ENCODE measurements at regions not wholly inside any gene's neighbourhood (a gene's known extent, or its start where the extent isn't known, plus 50 kb on each side); places are given as distances from the start of the nearest gene placed in this dataset.

- Histone ChIP-seq H3K27ac (ENCODE audit: extremely low read depth, low read depth, low read length) (no peak overlapping the region), H3K27me3 (ENCODE audit: control insufficient read depth in 2 of 2, insufficient read depth in 2 of 2, low read length in 2 of 2) (no peaks in the 10 kb centered on the region), H3K36me3 (ENCODE audit: control insufficient read depth, insufficient read depth, low read length) (no peaks in the 10 kb centered on the region), H3K4me2 (ENCODE audit: insufficient read depth, low read length) (no peak overlapping the region), H2AFZ (ENCODE audit: low read depth, low read length) (no peak overlapping the region), H3K9me1 (ENCODE audit: control insufficient read depth, insufficient read depth, low read length) (no peaks in the 10 kb centered on the region), H4K20me1 (replicated peaks; ENCODE audit: control insufficient read depth, insufficient read depth, low read length) (no peaks in the 10 kb centered on the region), H3K9ac (ENCODE audit: insufficient read depth in 1 of 2, low read depth in 2 of 2, low read length in 2 of 2) (no peak overlapping the region), H3K4me3 (no peak overlapping the region), H3K9me3 (replicated peaks; ENCODE audit: control insufficient read depth, insufficient read depth, low read depth, low read length) (no peaks in the 10 kb centered on the region), H3K79me2 (ENCODE audit: control insufficient read depth, insufficient read depth, low read length) (no peaks in the 10 kb centered on the region), H3K4me1 (replicated peaks in 1 of 2; ENCODE audit: control insufficient read depth in 2 of 2, insufficient read depth in 2 of 2, low read length in 2 of 2) (no peaks in the 10 kb centered on the region)
- no TSS peak for BruUV-seq (replicated peaks)
- DNase-seq (ENCODE audit: extremely low read depth in 1 of 4, low spot score in 3 of 4) (no peak), ATAC-seq (no peak), FAIRE-seq (no peak)
- TF ChIP-seq NKRF (IDR thresholded peaks at IDR 0.05; ENCODE audit: borderline replicate concordance) (no peak), NRF1 (conservative IDR thresholded peaks at IDR 0.05 in 1 of 2, IDR thresholded peaks at IDR 0.05 in 1 of 2) (no peak), ZFP30 (CRISPR knock-in tag; IDR thresholded peaks at IDR 0.05; ENCODE audit: borderline replicate concordance) (no peak), MGA (IDR thresholded peaks at IDR 0.05) (no peak), SUPT5H (IDR thresholded peaks at IDR 0.05) (no peak), FOXK2 (conservative IDR thresholded peaks at IDR 0.05 in 1 of 2, IDR thresholded peaks at IDR 0.05 in 1 of 2; ENCODE audit: low read depth in 2 of 2) (no peak), ZNF584 (CRISPR knock-in tag; IDR thresholded peaks at IDR 0.05; ENCODE audit: low read depth) (no peak), BDP1 (IDR thresholded peaks at IDR 0.05; ENCODE audit: insufficient read depth, insufficient read length) (no peak), TGIF2 (CRISPR knock-in tag; IDR thresholded peaks at IDR 0.05) (no peak)
- in situ Hi-C loops (cut with MboI) (no loop called here), intact Hi-C loops (cut with micrococcal nuclease) (no loop called here)
- ChIA-PET CTCF (ENCODE audit: low intra/inter-chr PET ratio) (no interaction called here), POLR2A (no interaction called here)
- 0% methylated on average over 2 of the region's 2 CpGs for WGBS (ENCODE audit: insufficient coverage, low coverage, missing lambda C conversion rate)
Measured at GRCh38 chr2:106991866-106992265, 105.9 kb upstream of the ST6GAL2 start.

Data from K562 (cell line).